HepG2 (cell line): ENCODE measurements at regions not wholly inside any gene's neighbourhood (a gene's known extent, or its start where the extent isn't known, plus 50 kb on each side); places are given as distances from the start of the nearest gene placed in this dataset.

Source experiments
- EED ChIP-seq: sonication (generic); formaldehyde crosslinking; IDR thresholded peaks from 2 replicates; pipeline ENCODE4 v1.5.0; 2020; ENCODE audit warnings: mild to moderate bottlenecking, missing genetic modification reagents
- ELF4 ChIP-seq: sonication (generic); formaldehyde crosslinking; IDR thresholded peaks from 2 replicates; pipeline ENCODE4 v1.5.0; 2020; ENCODE audit warnings: missing genetic modification reagents, mild to moderate bottlenecking, moderate library complexity, borderline replicate concordance
- HDAC2 ChIP-seq: sonication (generic); formaldehyde crosslinking; IDR thresholded peaks from 2 replicates; pipeline ENCODE4 v1.4.0; 2020; ENCODE audit warnings: missing genetic modification reagents
- HOXA3 ChIP-seq: sonication (generic); formaldehyde crosslinking; IDR thresholded peaks from 2 replicates; pipeline ENCODE4 v1.5.0; 2020; ENCODE audit warnings: missing genetic modification reagents
- NFIC ChIP-seq: IDR thresholded peaks from 2 replicates; pipeline ENCODE4 v1.6.1; 2012; ENCODE audit warnings: mild to moderate bottlenecking, low read length, inconsistent platforms
- PHF20 ChIP-seq: sonication (generic); formaldehyde crosslinking; IDR thresholded peaks from 2 replicates; pipeline ENCODE4 v1.5.0; 2020; ENCODE audit warnings: mild to moderate bottlenecking, missing genetic modification reagents
- ZNF382 ChIP-seq: sonication (generic); formaldehyde crosslinking; IDR thresholded peaks from 2 replicates; pipeline ENCODE4 v1.5.0; 2020; ENCODE audit warnings: missing genetic modification reagents, mild to moderate bottlenecking, borderline replicate concordance
- ZNF629 ChIP-seq: sonication (generic); formaldehyde crosslinking; conservative IDR thresholded peaks from 2 replicates; pipeline ENCODE4 v1.5.0; 2020; ENCODE audit warnings: missing genetic modification reagents

DNA sequence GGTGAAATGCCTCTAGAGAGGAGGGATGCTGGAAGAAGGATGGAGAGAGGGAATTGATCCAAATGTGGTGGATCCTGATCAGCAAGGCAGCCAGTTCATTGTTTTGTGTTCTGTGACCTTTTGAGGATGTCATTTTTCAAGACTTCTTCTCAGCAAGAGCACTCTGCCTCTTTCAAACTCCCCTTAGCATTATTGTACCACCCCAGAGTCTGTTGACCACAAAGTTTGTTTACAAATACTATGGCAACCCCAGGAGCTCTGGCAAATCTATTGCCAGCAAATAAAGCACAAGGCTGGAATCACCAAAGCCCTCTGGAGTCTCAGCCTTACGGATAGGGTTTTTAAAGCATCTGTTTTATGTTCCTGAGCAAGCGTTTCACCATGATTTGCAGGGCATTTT, 76.2 kb upstream of the SLC1A3 start:
- TF ChIP-seq HDAC2 (CRISPR knock-in tag): no peak
- no peak for TF ChIP-seq EED (CRISPR knock-in tag)
- TF ChIP-seq ZNF629: no peak
- TF ChIP-seq HOXA3 (CRISPR knock-in tag): no peak
- TF ChIP-seq NFIC: no peak
- TF ChIP-seq ZNF382 (CRISPR knock-in tag): no peak
- TF ChIP-seq ELF4 (CRISPR knock-in tag): no peak
- no peak for TF ChIP-seq PHF20 (CRISPR knock-in tag)
